HEK293 (cell line): ENCODE measurements at regions not wholly inside any gene's neighbourhood (a gene's known extent, or its start where the extent isn't known, plus 50 kb on each side); places are given as distances from the start of the nearest gene placed in this dataset.

Experiments
- BCL11A ChIP-seq: fragments of 450-650 bp; formaldehyde crosslinking; IDR thresholded peaks from 2 replicates; pipeline ENCODE4 v1.5.1; 2016; ENCODE audit warnings: low read depth, missing biosample characterization, missing genetic modification characterization
- CTCF ChIP-seq: fragments of 450-650 bp; formaldehyde crosslinking; IDR thresholded peaks from 2 replicates; pipeline ENCODE4 v1.5.1; 2016; ENCODE audit warnings: missing biosample characterization, missing genetic modification characterization
- SP3 ChIP-seq: fragments of 450-650 bp; formaldehyde crosslinking; IDR thresholded peaks from 2 replicates; pipeline ENCODE4 v1.5.1; 2016; ENCODE audit warnings: missing biosample characterization, missing genetic modification characterization
- ZBTB21 ChIP-seq: fragments of 450-650 bp; formaldehyde crosslinking; IDR thresholded peaks from 2 replicates; pipeline ENCODE4 v1.5.1; 2017; ENCODE audit warnings: missing biosample characterization, missing genetic modification characterization
- ZNF114 ChIP-seq: fragments of 450-650 bp; formaldehyde crosslinking; IDR thresholded peaks from 2 replicates; pipeline ENCODE4 v1.5.0; 2017; ENCODE audit warnings: missing biosample characterization, missing genetic modification characterization

GRCh38 chr12:47020211-47020821, 59.1 kb upstream of the PCED1B start:
- TF ChIP-seq ZNF114 (tag by site-specific recombination) = no peak
- TF ChIP-seq CTCF (tag by site-specific recombination) = no peak
- TF ChIP-seq ZBTB21 (tag by site-specific recombination) = no peak
- no peak for TF ChIP-seq BCL11A (tag by site-specific recombination)
- TF ChIP-seq SP3 (tag by site-specific recombination) = no peak
